K562 (cell line): ENCODE measurements at regions not wholly inside any gene's neighbourhood (a gene's known extent, or its start where the extent isn't known, plus 50 kb on each side); places are given as distances from the start of the nearest gene placed in this dataset.

ENCODE experiments used
- CTCF ChIP-seq, 3 experiments: IDR thresholded peaks in 2 of 3; conservative IDR thresholded peaks in 1 of 3; 2 replicates each; pipeline ENCODE4 v1.5.1; 2011 to 2012; ENCODE audit warnings: low read length in 3 of 3, mild to moderate bottlenecking in 3 of 3, control low read depth in 2 of 3, improper control_type of control experiment in 1 of 3, inconsistent platforms in 1 of 3, low read depth in 1 of 3, mixed read lengths in 1 of 3, moderate library complexity in 1 of 3; ENCODE audit not compliant: insufficient read depth in 2 of 3
- ERF ChIP-seq: fragments of 450-650 bp; formaldehyde crosslinking; IDR thresholded peaks from 2 replicates; pipeline ENCODE4 v1.4.0; 2020; ENCODE audit warnings: mild to moderate bottlenecking, mixed read lengths
- EZH2 ChIP-seq: IDR thresholded peaks from 2 replicates; pipeline ENCODE4 v1.6.1; 2012; ENCODE audit warnings: low read depth, mild to moderate bottlenecking, inconsistent platforms, low read length, borderline replicate concordance
- JUNB ChIP-seq: fragments of 450-650 bp; formaldehyde crosslinking; conservative IDR thresholded peaks from 2 replicates; pipeline ENCODE4 v1.4.0; 2020; ENCODE audit warnings: mild to moderate bottlenecking
- MAZ ChIP-seq, 2 experiments: fragments of 450-650 bp in 1 of 2; sonication (generic) in 1 of 2; formaldehyde crosslinking; IDR thresholded peaks in 1 of 2; conservative IDR thresholded peaks in 1 of 2; 2 replicates each; pipeline versions ENCODE4 v1.4.0 to v1.5.0; 2020; ENCODE audit warnings: mild to moderate bottlenecking in 1 of 2, missing genetic modification reagents in 1 of 2
- TAF1 ChIP-seq: IDR thresholded peaks from 2 replicates; pipeline ENCODE4 v1.6.1; 2011; ENCODE audit warnings: mild to moderate bottlenecking, low read length, moderate library complexity; ENCODE audit not compliant: insufficient read depth, control insufficient read depth, severe bottlenecking; ENCODE audit errors: extremely low read depth
- YY1 ChIP-seq, 3 experiments: IDR thresholded peaks; 2 replicates each; pipeline ENCODE4 v1.6.1; 2011; ENCODE audit warnings: low read length in 2 of 3, mild to moderate bottlenecking in 2 of 3, moderate library complexity in 2 of 3, borderline replicate concordance in 1 of 3, control low read depth in 1 of 3, low read depth in 1 of 3; ENCODE audit not compliant: insufficient read depth in 3 of 3, insufficient replicate concordance in 2 of 3, control insufficient read depth in 1 of 3, insufficient read length in 1 of 3; ENCODE audit errors: extremely low read depth in 1 of 3

- no peak for TF ChIP-seq TAF1
- TF ChIP-seq YY1 (IDR thresholded peaks at IDR 0.05; ENCODE audit: borderline replicate concordance in 1 of 3, control insufficient read depth in 1 of 3, extremely low read depth in 1 of 3, insufficient read depth in 3 of 3, insufficient read length in 1 of 3, insufficient replicate concordance in 2 of 3, low read depth in 1 of 3, low read length in 2 of 3) = no peak
- TF ChIP-seq MAZ (CRISPR knock-in tag; conservative IDR thresholded peaks at IDR 0.05 in 1 of 2, IDR thresholded peaks at IDR 0.05 in 1 of 2) = no peak
- no peak for TF ChIP-seq CTCF (IDR thresholded peaks at IDR 0.05 in 2 of 3, conservative IDR thresholded peaks at IDR 0.05 in 1 of 3; ENCODE audit: insufficient read depth in 2 of 3, low read depth in 1 of 3, low read length in 3 of 3)
- no peak for TF ChIP-seq ERF (CRISPR knock-in tag)
- no peak for TF ChIP-seq EZH2
- no peak for TF ChIP-seq JUNB (CRISPR knock-in tag)
These were observed 387.4 kb downstream of the CETN3 start for GRCh38 chr5:90022002-90022710.
